ACC112 (cell line): ENCODE measurements at regions not wholly inside any gene's neighbourhood (a gene's known extent, or its start where the extent isn't known, plus 50 kb on each side); places are given as distances from the start of the nearest gene placed in this dataset.
"Not testable (repeated sequence)": the region's sequence is repeated elsewhere in the genome, so short reads cannot be mapped to it uniquely, and the experiment has no call there.

Experiments
- H2AFZ ChIP-seq: fragments of 200-600 bp; sonication (generic); one replicate; pipeline ENCODE4 v1.6.0; 2017; ENCODE audit warnings: antibody characterized with exemption, low read length; ENCODE audit not compliant: unreplicated experiment
- H3K27ac ChIP-seq: fragments of 200-600 bp; sonication (generic); 2 replicates; pipeline ENCODE4 v1.5.1; 2014; ENCODE audit warnings: low read depth, mild to moderate bottlenecking, antibody characterized with exemption, low read length, moderate library complexity
- H3K27me3 ChIP-seq: fragments of 200-600 bp; sonication (generic); 2 replicates; pipeline ENCODE4 v1.6.1; 2014; ENCODE audit warnings: mild to moderate bottlenecking, antibody characterized with exemption, low read length, moderate library complexity, mixed read lengths; ENCODE audit not compliant: insufficient read depth
- H3K36me3 ChIP-seq: fragments of 200-600 bp; sonication (generic); 2 replicates; pipeline ENCODE4 v1.6.1; 2016; ENCODE audit warnings: mild to moderate bottlenecking, antibody characterized with exemption, low read length, moderate library complexity, mixed read lengths; ENCODE audit not compliant: insufficient read depth
- H3K4me1 ChIP-seq: fragments of 200-600 bp; sonication (generic); one replicate; pipeline ENCODE4 v1.6.1; 2016; ENCODE audit warnings: low read length, mixed read lengths; ENCODE audit not compliant: insufficient read depth, unreplicated experiment, control insufficient read depth
- H3K4me3 ChIP-seq: fragments of 200-600 bp; sonication (generic); 2 replicates; pipeline ENCODE4 v1.5.1; 2014; ENCODE audit warnings: mild to moderate bottlenecking, low read depth, low read length
- H3K79me2 ChIP-seq: fragments of 200-600 bp; sonication (generic); one replicate; pipeline ENCODE4 v1.6.0; 2016; ENCODE audit warnings: low read length; ENCODE audit not compliant: control insufficient read depth, unreplicated experiment, insufficient read depth

DNA sequence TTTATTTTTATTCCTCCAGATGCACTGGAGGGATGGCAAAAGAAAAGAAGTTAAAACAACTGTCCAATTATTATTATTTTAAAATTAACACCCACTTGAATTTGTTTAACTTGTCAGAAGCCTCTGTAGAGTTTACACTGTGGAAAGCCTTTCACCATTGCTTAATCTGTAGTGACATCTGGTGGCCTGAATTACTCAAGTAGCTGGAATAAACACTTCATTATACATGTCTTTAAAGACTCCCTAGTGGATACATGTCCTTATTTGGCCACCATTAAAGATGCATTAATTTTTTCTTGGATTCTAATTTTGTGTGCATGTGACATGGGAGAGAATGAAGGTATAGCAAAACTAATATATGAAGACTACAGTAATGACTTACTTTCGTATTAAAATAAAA is 1496.5 kb downstream of the FAM181B start:
- Histone ChIP-seq H3K79me2 (no peaks in the 10 kb centered on the region), H3K27me3 (no peaks in the 10 kb centered on the region), H3K4me1 (no peaks in the 10 kb centered on the region), H3K27ac (no peak overlapping the region), H3K36me3 (no peaks in the 10 kb centered on the region), H3K4me3 (no peak overlapping the region), H2AFZ (no peak overlapping the region)

DNA sequence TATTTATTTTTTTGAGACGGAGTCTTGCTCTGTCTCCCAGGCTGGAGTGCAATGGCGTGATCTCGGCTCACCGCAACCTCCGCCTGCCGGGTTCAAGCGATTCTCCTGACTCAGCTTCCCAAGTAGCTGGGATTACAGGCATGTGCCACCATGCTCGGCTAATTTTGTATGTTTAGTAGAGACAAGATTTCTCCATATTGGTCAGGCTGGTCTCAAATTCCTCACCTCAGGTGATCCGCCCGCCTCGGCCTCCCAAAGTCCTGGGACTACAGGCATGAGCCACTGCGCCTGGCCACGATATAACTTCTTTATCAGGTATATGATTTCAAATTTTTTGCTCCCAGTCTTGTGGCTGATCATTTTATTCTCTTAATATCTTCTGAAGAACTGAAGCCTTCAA is 1506.3 kb downstream of the FAM181B start:
- H3K79me2 ChIP-seq, H3K4me1 ChIP-seq, H2AFZ ChIP-seq, H3K27ac ChIP-seq, H3K36me3 ChIP-seq, H3K4me3 ChIP-seq, H3K27me3 ChIP-seq: not testable (repeated sequence)

DNA sequence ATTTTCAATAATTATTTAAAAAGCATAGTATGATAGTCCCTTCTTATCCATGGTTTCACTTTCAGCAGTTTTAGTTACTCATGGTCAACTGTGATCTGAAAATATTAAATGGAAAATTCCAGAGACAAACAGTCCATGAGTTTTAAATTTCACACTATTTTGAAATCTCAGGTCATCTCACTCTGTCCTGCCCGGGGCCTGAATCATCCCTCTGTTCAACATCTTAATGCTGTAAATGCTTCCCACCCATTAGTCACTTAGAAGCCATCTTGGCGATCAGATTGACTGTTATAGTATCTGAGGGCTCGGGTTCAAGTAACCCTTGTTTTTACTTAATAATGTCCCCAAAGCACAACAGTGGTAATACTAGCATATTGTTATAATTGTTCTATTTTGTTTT is 1509.3 kb downstream of the FAM181B start:
- H3K79me2 ChIP-seq, result no peaks in the 10 kb centered on the region
- no peaks in the 10 kb centered on the region for H3K27me3 ChIP-seq
- no peaks in the 10 kb centered on the region for H3K4me1 ChIP-seq
- no peak overlapping the region for H3K4me3 ChIP-seq
- H3K36me3 ChIP-seq, result no peaks in the 10 kb centered on the region
- no peak overlapping the region for H2AFZ ChIP-seq
- no peak overlapping the region for H3K27ac ChIP-seq

DNA sequence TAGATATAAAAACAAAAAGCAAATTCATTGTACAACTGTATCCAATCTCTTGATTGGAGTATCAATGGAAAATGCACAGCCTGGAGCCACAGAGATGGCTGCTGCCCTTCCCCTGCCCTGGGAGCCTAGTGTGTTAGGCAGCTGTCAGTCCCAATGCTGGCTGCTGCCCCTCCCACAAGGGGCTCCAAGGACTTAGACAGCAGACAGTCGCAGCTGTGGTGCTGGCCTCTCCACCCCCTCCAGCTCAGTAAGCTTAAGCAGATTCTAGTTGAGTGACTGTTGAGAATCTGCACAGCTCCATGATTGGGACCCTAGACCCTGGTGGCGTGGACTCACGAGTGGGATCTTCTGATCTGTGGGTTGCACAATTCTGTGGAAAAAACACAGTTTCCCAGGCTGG is 1511.2 kb downstream of the FAM181B start:
- Histone ChIP-seq H3K4me3 (no peak overlapping the region), H3K27me3 (no peaks in the 10 kb centered on the region), H3K36me3 (no peaks in the 10 kb centered on the region), H2AFZ (no peak overlapping the region), H3K27ac (no peak overlapping the region), H3K4me1 (no peaks in the 10 kb centered on the region), H3K79me2 (no peaks in the 10 kb centered on the region)

DNA sequence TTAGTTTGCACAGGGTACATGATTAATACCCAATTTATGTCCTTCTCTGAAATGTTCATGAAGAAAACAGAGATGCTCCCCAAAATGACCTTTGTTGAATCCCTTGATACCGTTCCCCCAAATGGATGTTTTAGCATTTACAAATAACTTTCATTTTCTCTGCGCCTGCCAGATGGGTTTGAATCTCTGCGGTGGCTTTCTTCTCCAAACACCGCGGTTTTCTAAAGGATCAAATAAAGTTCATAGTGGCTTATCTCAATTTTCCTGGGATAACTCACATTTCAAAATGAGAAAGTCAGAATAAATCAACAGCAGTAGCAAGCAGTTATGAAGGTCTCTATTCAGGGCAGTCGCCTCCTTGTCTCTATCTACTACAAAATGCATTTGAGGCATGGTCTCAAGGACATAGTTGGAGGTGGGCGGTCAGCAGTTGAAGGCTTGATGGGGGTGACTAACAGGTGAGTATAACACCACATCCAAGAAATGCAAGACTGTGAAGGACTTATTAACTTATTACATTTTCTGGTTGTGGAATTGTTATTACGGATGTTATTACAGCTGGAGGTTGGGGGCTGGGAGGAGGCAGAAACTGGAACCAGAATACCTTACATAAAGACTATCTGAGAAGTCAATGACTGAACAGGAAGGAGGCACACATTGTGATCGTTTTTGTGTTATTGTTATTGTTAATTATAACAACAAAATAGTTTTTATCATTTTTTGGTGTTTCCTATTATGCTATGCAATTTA is 1513.3 kb downstream of the FAM181B start:
- Histone ChIP-seq H3K27ac (no peak overlapping the region), H3K4me3 (peak overlapping the region; percentile 1; the same call in 1 of the 2 replicates), H3K36me3 (no peaks in the 10 kb centered on the region), H2AFZ (no peak overlapping the region), H3K4me1 (no peaks in the 10 kb centered on the region), H3K27me3 (no peaks in the 10 kb centered on the region), H3K79me2 (no peaks in the 10 kb centered on the region)

- Histone ChIP-seq H3K27me3 (no peaks in the 10 kb centered on the region), H3K27ac (no peak overlapping the region), H3K36me3 (no peaks in the 10 kb centered on the region), H3K4me3 (0 out of 2 replicates have a peak overlapping the region, but pooled peaks have one; percentile 1), H2AFZ (no peak overlapping the region), H3K79me2 (no peaks in the 10 kb centered on the region), H3K4me1 (no peaks in the 10 kb centered on the region)
Observed at GRCh38 chr11:81219661-81220060, 1514.0 kb downstream of the FAM181B start.

GRCh38 chr11:81218440-81218839 is 1515.2 kb downstream of the FAM181B start:
- Histone ChIP-seq H3K27me3 (no peaks in the 10 kb centered on the region), H3K4me3 (no peak overlapping the region), H3K36me3 (no peaks in the 10 kb centered on the region), H3K79me2 (no peaks in the 10 kb centered on the region), H3K27ac (no peak overlapping the region), H2AFZ (no peak overlapping the region), H3K4me1 (no peaks in the 10 kb centered on the region)

DNA sequence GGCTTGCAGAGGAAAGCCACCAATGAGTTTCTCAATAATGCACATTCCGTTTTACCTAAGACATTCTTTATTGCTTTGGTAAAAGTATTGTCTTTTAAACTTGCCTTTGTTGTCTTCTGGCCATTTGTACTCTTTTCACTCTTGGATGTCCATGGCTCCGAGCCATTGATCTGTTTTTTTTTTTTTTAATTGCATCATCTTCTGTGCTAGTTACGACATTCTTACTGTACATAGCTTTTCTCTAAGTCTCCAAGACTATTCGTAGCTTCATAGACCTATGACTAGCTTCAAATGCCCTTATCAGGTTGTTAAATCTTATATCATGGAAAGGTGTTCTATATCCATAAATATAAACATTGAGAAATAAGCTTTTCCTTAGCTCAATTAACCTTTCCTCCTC is 1522.6 kb downstream of the FAM181B start:
- Histone ChIP-seq H3K4me3 (no peak overlapping the region), H3K27ac (no peak overlapping the region), H3K36me3 (no peaks in the 10 kb centered on the region), H3K79me2 (no peaks in the 10 kb centered on the region), H2AFZ (no peak overlapping the region), H3K27me3 (no peaks in the 10 kb centered on the region), H3K4me1 (no peaks in the 10 kb centered on the region)

GRCh38 chr11:81207421-81208054 is 1526.1 kb downstream of the FAM181B start:
- no peak overlapping the region for H3K27ac ChIP-seq
- no peaks in the 10 kb centered on the region for H3K36me3 ChIP-seq
- no peaks in the 10 kb centered on the region for H3K4me1 ChIP-seq
- no peaks in the 10 kb centered on the region for H3K27me3 ChIP-seq
- no peak overlapping the region for H3K4me3 ChIP-seq
- H2AFZ ChIP-seq, result no peak overlapping the region
- H3K79me2 ChIP-seq, result no peaks in the 10 kb centered on the region

- H3K27me3 ChIP-seq, result no peaks in the 10 kb centered on the region
- no peaks in the 10 kb centered on the region for H3K4me1 ChIP-seq
- H2AFZ ChIP-seq, result no peak overlapping the region
- H3K4me3 ChIP-seq, result no peak overlapping the region
- H3K79me2 ChIP-seq, result no peaks in the 10 kb centered on the region
- no peaks in the 10 kb centered on the region for H3K36me3 ChIP-seq
- H3K27ac ChIP-seq, result no peak overlapping the region
Observed at GRCh38 chr11:81203876-81204275, 1529.8 kb downstream of the FAM181B start.

- Histone ChIP-seq H3K4me1 (no peaks in the 10 kb centered on the region), H3K4me3 (no peak overlapping the region), H3K79me2 (no peaks in the 10 kb centered on the region), H3K27me3 (no peaks in the 10 kb centered on the region), H3K27ac (no peak overlapping the region), H2AFZ (no peak overlapping the region), H3K36me3 (no peaks in the 10 kb centered on the region)
Observed at GRCh38 chr11:81197396-81197795, 1536.3 kb downstream of the FAM181B start.
